Gastroesophageal sphincter (tissue), 4 donors: ENCODE measurements at regions not wholly inside any gene's neighbourhood (a gene's known extent, or its start where the extent isn't known, plus 50 kb on each side); places are given as distances from the start of the nearest gene placed in this dataset.

Experiments used
- ATAC-seq: fragments of 150-250 bp; one replicate; pipeline ENCODE4 v1.9.1; 2016; ENCODE audit warnings: mild to moderate bottlenecking, moderate library complexity
- H3K27ac ChIP-seq, 4 donors: fragments of 200-600 bp; sonication (generic) in 3 of 4; 1 replicate in 3 of 4; 2 replicates in 1 of 4; pipeline ENCODE4 v1.5.1; 2016 to 2019
- H3K27me3 ChIP-seq: fragments of 200-600 bp; sonication (generic); one replicate; pipeline ENCODE4 v1.5.1; 2019
- H3K36me3 ChIP-seq, 2 donors: fragments of 200-600 bp; sonication (generic); one replicate each; pipeline ENCODE4 v1.5.1; 2019; ENCODE audit warnings: control low read depth in 1 of 2
- H3K4me1 ChIP-seq, 3 donors: fragments of 200-600 bp; sonication (generic); 1 replicate in 2 of 3; 2 replicates in 1 of 3; pipeline ENCODE4 v1.5.1; 2016 to 2019; ENCODE audit warnings: control low read depth in 2 of 3
- H3K4me3 ChIP-seq, 2 donors: fragments of 200-600 bp; sonication (generic); one replicate each; pipeline ENCODE4 v1.5.1; 2019; ENCODE audit warnings: mild to moderate bottlenecking in 1 of 2, moderate library complexity in 1 of 2
- H3K9me3 ChIP-seq, 3 donors: fragments of 200-600 bp; sonication (generic); one replicate each; pipeline ENCODE4 v1.5.1; 2017 to 2019; ENCODE audit warnings: control low read depth in 2 of 3
- EP300 ChIP-seq: sonication (generic); formaldehyde crosslinking; IDR thresholded peaks from one replicate; pipeline ENCODE4 v1.6.1; 2017; ENCODE audit warnings: antibody characterized with exemption, mild to moderate bottlenecking
- POLR2A ChIP-seq, 2 donors: fragments of 450-650 bp; IDR thresholded peaks; one replicate each; pipeline ENCODE4 v1.6.1; 2017; ENCODE audit warnings: antibody characterized with exemption in 2 of 2, mild to moderate bottlenecking in 2 of 2, moderate library complexity in 1 of 2
- POLR2AphosphoS5 ChIP-seq: sonication (generic); formaldehyde crosslinking; IDR thresholded peaks from one replicate; pipeline ENCODE4 v1.6.1; 2017; ENCODE audit warnings: antibody characterized with exemption
- WGBS, 2 donors: methylation state at CpG; one replicate each; pipeline ENCODE4 v1.1.5; 2018; ENCODE audit warnings: low coverage in 1 of 2; 5-methylcytosine and 5-hydroxymethylcytosine counted together
- TF ChIP-seq, protein P1 (sequence below), 4 experiments: fragments of 200-600 bp in 2 of 4; fragments of 450-650 bp in 2 of 4; sonication (generic) in 1 of 4; IDR thresholded peaks; one replicate each; pipeline ENCODE4 v1.5.1; 2017 to 2019; ENCODE audit warnings: antibody characterized with exemption in 4 of 4, mild to moderate bottlenecking in 2 of 4, moderate library complexity in 2 of 4

DNA sequence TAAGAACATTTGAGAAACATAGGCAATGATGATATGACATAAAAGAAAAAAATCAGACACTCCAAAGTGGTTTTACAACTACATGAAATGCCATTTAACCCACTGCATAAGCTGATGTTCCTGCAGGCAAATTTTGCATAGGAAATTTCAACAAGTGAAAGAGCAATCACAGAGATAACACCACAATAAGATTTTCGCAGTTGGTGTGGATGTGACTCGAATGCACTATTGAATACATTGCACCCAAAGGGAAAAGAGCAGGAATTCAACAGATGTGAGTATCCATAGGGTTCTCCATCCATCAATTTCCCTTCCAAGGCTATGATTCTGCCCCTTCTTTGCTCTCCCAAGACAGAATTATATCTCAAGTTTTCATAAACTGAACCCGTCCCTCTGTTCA, 456.1 kb downstream of the RAP2B start:
- no peak for ATAC-seq
- Histone ChIP-seq H3K9me3 (peaks cover 0 to 4% (median 0%) of the 10 kb centered on the region in 3 donors), H3K4me1 (peaks cover 0 to 4% (median 0%) of the 10 kb centered on the region in 3 donors), H3K4me3 (no peak overlapping the region), H3K27ac (no peak overlapping the region), H3K36me3 (no peaks in the 10 kb centered on the region), H3K27me3 (no peaks in the 10 kb centered on the region)
- 76 to 81% methylated on average over 3 of the region's 3 CpGs for WGBS, 2 donors
- TF ChIP-seq EP300 (no peak), POLR2AphosphoS5 (no peak), POLR2A (IDR thresholded peaks at IDR 0.05) (no peak)
- TF ChIP-seq, protein P1, sequence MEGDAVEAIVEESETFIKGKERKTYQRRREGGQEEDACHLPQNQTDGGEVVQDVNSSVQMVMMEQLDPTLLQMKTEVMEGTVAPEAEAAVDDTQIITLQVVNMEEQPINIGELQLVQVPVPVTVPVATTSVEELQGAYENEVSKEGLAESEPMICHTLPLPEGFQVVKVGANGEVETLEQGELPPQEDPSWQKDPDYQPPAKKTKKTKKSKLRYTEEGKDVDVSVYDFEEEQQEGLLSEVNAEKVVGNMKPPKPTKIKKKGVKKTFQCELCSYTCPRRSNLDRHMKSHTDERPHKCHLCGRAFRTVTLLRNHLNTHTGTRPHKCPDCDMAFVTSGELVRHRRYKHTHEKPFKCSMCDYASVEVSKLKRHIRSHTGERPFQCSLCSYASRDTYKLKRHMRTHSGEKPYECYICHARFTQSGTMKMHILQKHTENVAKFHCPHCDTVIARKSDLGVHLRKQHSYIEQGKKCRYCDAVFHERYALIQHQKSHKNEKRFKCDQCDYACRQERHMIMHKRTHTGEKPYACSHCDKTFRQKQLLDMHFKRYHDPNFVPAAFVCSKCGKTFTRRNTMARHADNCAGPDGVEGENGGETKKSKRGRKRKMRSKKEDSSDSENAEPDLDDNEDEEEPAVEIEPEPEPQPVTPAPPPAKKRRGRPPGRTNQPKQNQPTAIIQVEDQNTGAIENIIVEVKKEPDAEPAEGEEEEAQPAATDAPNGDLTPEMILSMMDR (IDR thresholded peaks at IDR 0.05) = no peak

DNA sequence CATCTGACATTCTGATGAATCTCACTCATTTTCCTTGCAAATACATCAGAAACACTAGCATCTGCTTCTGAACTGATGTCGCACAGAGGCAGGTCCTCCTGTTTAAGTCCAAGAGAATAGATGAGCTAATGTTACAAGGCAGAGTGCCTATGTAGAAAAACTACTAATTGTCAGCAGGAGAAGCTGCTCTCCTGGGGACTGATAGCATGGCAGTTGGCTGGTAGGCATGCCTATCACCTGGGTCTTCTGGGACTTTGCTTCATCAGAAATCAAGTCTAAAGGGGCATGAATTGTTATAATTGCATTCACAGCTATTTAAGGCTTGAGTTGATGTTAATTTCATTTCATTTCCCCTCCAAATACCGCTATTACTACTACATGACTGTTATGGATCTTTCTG, 457.2 kb downstream of the RAP2B start:
- H3K9me3 ChIP-seq = peaks cover 0 to 4% (median 0%) of the 10 kb centered on the region in 3 donors
- H3K27ac ChIP-seq = no peak overlapping the region
- H3K4me1 ChIP-seq = no peaks in the 10 kb centered on the region
- H3K4me3 ChIP-seq = no peak overlapping the region
- TF ChIP-seq POLR2AphosphoS5 (no peak), POLR2A (IDR thresholded peaks at IDR 0.05) (no peak), EP300 (no peak)
- TF ChIP-seq, protein P1 (IDR thresholded peaks at IDR 0.05) = no peak
- no peaks in the 10 kb centered on the region for H3K27me3 ChIP-seq
- H3K36me3 ChIP-seq = no peaks in the 10 kb centered on the region
- no peak for ATAC-seq
- WGBS, 2 donors = 100% methylated on average over 2 of the region's 2 CpGs

DNA sequence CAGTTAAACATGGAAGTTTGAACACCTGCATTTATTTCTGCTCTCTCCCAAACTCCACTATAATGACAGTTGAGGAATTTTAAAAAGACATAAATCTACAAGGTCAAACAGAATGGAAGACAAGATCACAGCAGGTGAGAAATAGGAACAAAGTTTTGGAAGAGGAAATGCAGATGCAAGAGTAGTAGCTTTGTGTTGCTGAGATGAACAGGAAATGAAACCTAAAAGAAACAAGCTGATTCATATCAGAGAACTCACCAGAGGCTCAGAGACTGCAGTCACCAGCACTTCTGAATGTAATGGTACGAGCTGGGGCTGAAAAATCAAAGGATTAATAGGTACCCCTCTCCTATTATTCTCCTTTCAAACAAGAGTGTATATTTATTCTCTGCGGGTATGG, 459.9 kb downstream of the RAP2B start:
- Histone ChIP-seq H3K9me3 (peaks cover 0 to 4% (median 0%) of the 10 kb centered on the region in 3 donors), H3K36me3 (no peaks in the 10 kb centered on the region), H3K27me3 (no peaks in the 10 kb centered on the region), H3K27ac (no peak overlapping the region), H3K4me3 (no peak overlapping the region), H3K4me1 (no peaks in the 10 kb centered on the region)
- TF ChIP-seq, protein P1 (IDR thresholded peaks at IDR 0.05) = no peak
- TF ChIP-seq POLR2AphosphoS5 = no peak
- no peak for TF ChIP-seq POLR2A (IDR thresholded peaks at IDR 0.05)
- no peak for TF ChIP-seq EP300
- 55 to 78% methylated on average over 2 of the region's 2 CpGs for WGBS, 2 donors
- ATAC-seq = no peak

GRCh38 chr3:153623834-153624233, 461.8 kb downstream of the RAP2B start:
- no peak for ATAC-seq
- H3K4me3 ChIP-seq = no peak overlapping the region
- peaks cover 0 to 4% (median 0%) of the 10 kb centered on the region in 3 donors for H3K9me3 ChIP-seq
- H3K27ac ChIP-seq = no peak overlapping the region
- WGBS, 2 donors = 100% methylated on average over 1 of the region's 1 CpG
- TF ChIP-seq, protein P1 (IDR thresholded peaks at IDR 0.05) = no peak
- TF ChIP-seq EP300 (no peak), POLR2AphosphoS5 (no peak), POLR2A (IDR thresholded peaks at IDR 0.05) (no peak)
- no peaks in the 10 kb centered on the region for H3K4me1 ChIP-seq
- H3K27me3 ChIP-seq = no peaks in the 10 kb centered on the region
- H3K36me3 ChIP-seq = no peaks in the 10 kb centered on the region

DNA sequence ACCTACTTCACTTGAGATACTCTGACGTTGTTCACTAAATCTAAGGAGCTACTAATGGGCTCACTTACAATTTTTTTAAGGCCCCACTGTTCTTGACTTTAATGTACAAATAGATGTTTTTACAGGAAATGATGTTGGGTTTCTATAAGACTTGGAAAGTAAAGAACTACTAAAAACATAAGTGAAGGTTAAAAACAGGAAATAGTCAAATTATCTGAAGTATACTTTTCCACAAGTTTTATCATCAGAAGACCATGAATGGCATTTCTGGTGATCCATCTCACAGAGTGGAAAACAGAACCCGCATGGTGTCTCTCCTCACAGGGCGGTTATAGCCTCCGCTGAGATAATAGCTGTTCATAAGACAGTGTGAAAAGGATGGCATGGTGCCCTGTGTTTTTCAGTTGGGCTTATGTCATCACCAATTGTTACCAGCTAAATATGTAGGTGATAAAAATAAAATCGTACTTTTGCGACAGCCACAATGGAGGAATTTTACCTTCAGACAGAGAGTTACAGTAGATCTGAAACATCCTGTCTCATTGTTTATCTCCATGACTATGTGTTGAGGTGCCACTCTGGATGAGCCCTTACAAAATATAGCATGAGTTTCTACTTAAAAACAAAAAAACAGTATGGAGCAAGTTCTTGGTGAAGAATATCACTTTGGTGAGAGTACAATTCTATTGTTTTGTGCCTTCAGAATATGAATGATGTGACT, 462.4 kb downstream of the RAP2B start:
- no peaks in the 10 kb centered on the region for H3K4me1 ChIP-seq
- H3K36me3 ChIP-seq = no peaks in the 10 kb centered on the region
- peaks cover 0 to 4% (median 0%) of the 10 kb centered on the region in 3 donors for H3K9me3 ChIP-seq
- WGBS, 2 donors = 82 to 91% methylated on average over 5 to 6 of the region's 6 CpGs
- no peak overlapping the region for H3K4me3 ChIP-seq
- no peaks in the 10 kb centered on the region for H3K27me3 ChIP-seq
- no peak for ATAC-seq
- TF ChIP-seq POLR2AphosphoS5 (no peak), EP300 (no peak), POLR2A (IDR thresholded peaks at IDR 0.05) (no peak)
- TF ChIP-seq, protein P1 (IDR thresholded peaks at IDR 0.05) = no peak
- H3K27ac ChIP-seq = no peak overlapping the region
